Activated CD4-positive, alpha-beta T cell treated with anti-CD3 and anti-CD28 coated beads, Interleukin-2, amount 10 ng/mL, durations not matched to agents 7 days and 5 days (primary cell): ENCODE measurements at regions not wholly inside any gene's neighbourhood (a gene's known extent, or its start where the extent isn't known, plus 50 kb on each side); places are given as distances from the start of the nearest gene placed in this dataset.

Experiments
- CTCF ChIA-PET: fragments of 350-600 bp; sonication (Branson Sonifier 250); formaldehyde crosslinking; loops from one replicate; lab custom pipeline; 2021; ENCODE audit warnings: antibody characterized with exemption; lab: Charles Lee
- POLR2A ChIA-PET: fragments of 350-600 bp; sonication (Branson Sonifier 250); formaldehyde crosslinking; loops from one replicate; lab custom pipeline; 2021; ENCODE audit warnings: antibody characterized with exemption; lab: Charles Lee
- DNase-seq: peaks from one replicate; pipeline ENCODE4 v3.0.0-alpha.2; 2020
- H3K27ac Mint-ChIP-seq: one replicate; pipeline ENCODE4 v1.8.0; 2021; ENCODE audit warnings: mild to moderate bottlenecking, moderate library complexity, mixed read lengths
- H3K27me3 Mint-ChIP-seq: one replicate; pipeline ENCODE4 v1.8.0; 2021; ENCODE audit warnings: mixed read lengths
- H3K36me3 Mint-ChIP-seq: one replicate; pipeline ENCODE4 v1.8.0; 2021; ENCODE audit warnings: low read depth, mixed read lengths
- H3K4me1 Mint-ChIP-seq: one replicate; pipeline ENCODE4 v1.8.0; 2021; ENCODE audit warnings: mixed read lengths
- H3K4me3 Mint-ChIP-seq: one replicate; pipeline ENCODE4 v1.8.0; 2021; ENCODE audit warnings: mild to moderate bottlenecking, moderate library complexity, mixed read lengths
- H3K9me3 Mint-ChIP-seq: one replicate; pipeline ENCODE4 v1.8.0; 2021; ENCODE audit warnings: mixed read lengths

- Mint-ChIP-seq H3K36me3 (no peaks in the 10 kb centered on the region), H3K27me3 (no peaks in the 10 kb centered on the region), H3K4me1 (no peaks in the 10 kb centered on the region), H3K27ac (no peak overlapping the region), H3K4me3 (no peak overlapping the region), H3K9me3 (peaks cover 4% of the 10 kb centered on the region)
- CTCF ChIA-PET, result no interaction called here
- no peak for DNase-seq
- POLR2A ChIA-PET, result interaction anchor here (0.6 kb wide), 1 partner anchor 185 kb away, joined by 3 read pairs; no protein-coding TSS in a partner anchor
Measured at GRCh38 chr16:48013491-48013901, 142.3 kb downstream of the ABCC12 start.

GRCh38 chr16:48011878-48012658 is 143.7 kb downstream of the ABCC12 start:
- H3K4me3 Mint-ChIP-seq, result no peak overlapping the region
- no peak overlapping the region for H3K27ac Mint-ChIP-seq
- no peaks in the 10 kb centered on the region for H3K4me1 Mint-ChIP-seq
- H3K9me3 Mint-ChIP-seq, result peaks cover 5% of the 10 kb centered on the region
- no peaks in the 10 kb centered on the region for H3K36me3 Mint-ChIP-seq
- ChIA-PET CTCF (no interaction called here), POLR2A (no interaction called here)
- H3K27me3 Mint-ChIP-seq, result no peaks in the 10 kb centered on the region
- DNase-seq, result no peak

- no peak overlapping the region for H3K27ac Mint-ChIP-seq
- DNase-seq, result no peak
- no peaks in the 10 kb centered on the region for H3K36me3 Mint-ChIP-seq
- ChIA-PET CTCF (no interaction called here), POLR2A (no interaction called here)
- peaks cover 8% of the 10 kb centered on the region for H3K9me3 Mint-ChIP-seq
- H3K4me3 Mint-ChIP-seq, result no peak overlapping the region
- no peaks in the 10 kb centered on the region for H3K27me3 Mint-ChIP-seq
- H3K4me1 Mint-ChIP-seq, result no peaks in the 10 kb centered on the region
Measured at GRCh38 chr16:48011466-48011865, 144.3 kb downstream of the ABCC12 start.

- no peaks in the 10 kb centered on the region for H3K27me3 Mint-ChIP-seq
- CTCF ChIA-PET, result no interaction called here
- DNase-seq, result no peak
- peaks cover 4% of the 10 kb centered on the region for H3K9me3 Mint-ChIP-seq
- no peaks in the 10 kb centered on the region for H3K36me3 Mint-ChIP-seq
- H3K4me1 Mint-ChIP-seq, result no peaks in the 10 kb centered on the region
- H3K4me3 Mint-ChIP-seq, result no peak overlapping the region
- POLR2A ChIA-PET, result no interaction called here
- H3K27ac Mint-ChIP-seq, result no peak overlapping the region
Measured at GRCh38 chr16:48008011-48008525, 147.7 kb downstream of the ABCC12 start.

- Mint-ChIP-seq H3K36me3 (no peaks in the 10 kb centered on the region), H3K27ac (no peak overlapping the region), H3K9me3 (peaks cover 4% of the 10 kb centered on the region), H3K4me1 (no peaks in the 10 kb centered on the region), H3K4me3 (no peak overlapping the region), H3K27me3 (no peaks in the 10 kb centered on the region)
- POLR2A ChIA-PET, result no interaction called here
- CTCF ChIA-PET, result interaction anchor here (0.6 kb wide), 1 partner anchor 574 kb away, joined by 4 read pairs; no protein-coding TSS in a partner anchor
- no peak for DNase-seq
Measured at GRCh38 chr16:48004141-48004695, 151.6 kb downstream of the ABCC12 start.

- H3K4me3 Mint-ChIP-seq, result no peak overlapping the region
- H3K36me3 Mint-ChIP-seq, result no peaks in the 10 kb centered on the region
- H3K27ac Mint-ChIP-seq, result no peak overlapping the region
- POLR2A ChIA-PET, result no interaction called here
- CTCF ChIA-PET, result no interaction called here
- H3K27me3 Mint-ChIP-seq, result no peaks in the 10 kb centered on the region
- DNase-seq, result no peak
- peaks cover 4% of the 10 kb centered on the region for H3K9me3 Mint-ChIP-seq
- no peaks in the 10 kb centered on the region for H3K4me1 Mint-ChIP-seq
Measured at GRCh38 chr16:48003206-48003907, 152.4 kb downstream of the ABCC12 start.

GRCh38 chr16:48001324-48001895 is 154.4 kb downstream of the ABCC12 start:
- Mint-ChIP-seq H3K36me3 (no peaks in the 10 kb centered on the region), H3K4me3 (no peak overlapping the region), H3K4me1 (no peaks in the 10 kb centered on the region), H3K9me3 (no peaks in the 10 kb centered on the region), H3K27me3 (no peaks in the 10 kb centered on the region), H3K27ac (no peak overlapping the region)
- CTCF ChIA-PET, result no interaction called here
- DNase-seq, result no peak
- POLR2A ChIA-PET, result no interaction called here

- DNase-seq, result no peak
- Mint-ChIP-seq H3K36me3 (no peaks in the 10 kb centered on the region), H3K4me3 (no peak overlapping the region), H3K27ac (no peak overlapping the region), H3K4me1 (no peaks in the 10 kb centered on the region), H3K27me3 (no peaks in the 10 kb centered on the region), H3K9me3 (no peaks in the 10 kb centered on the region)
- ChIA-PET POLR2A (no interaction called here), CTCF (no interaction called here)
Measured at GRCh38 chr16:48000622-48001021, 155.2 kb downstream of the ABCC12 start.

GRCh38 chr16:47999595-47999994 is 156.2 kb downstream of the ABCC12 start:
- POLR2A ChIA-PET, result no interaction called here
- Mint-ChIP-seq H3K4me3 (no peak overlapping the region), H3K27me3 (no peaks in the 10 kb centered on the region), H3K36me3 (no peaks in the 10 kb centered on the region), H3K27ac (no peak overlapping the region), H3K9me3 (no peaks in the 10 kb centered on the region), H3K4me1 (no peaks in the 10 kb centered on the region)
- CTCF ChIA-PET, result no interaction called here
- no peak for DNase-seq

GRCh38 chr16:47995354-47995753 is 160.4 kb downstream of the ABCC12 start:
- H3K4me1 Mint-ChIP-seq, result no peaks in the 10 kb centered on the region

GRCh38 chr16:47991491-47991890 is 164.3 kb downstream of the ABCC12 start:
- no peak overlapping the region for H3K4me3 Mint-ChIP-seq
- no peaks in the 10 kb centered on the region for H3K27me3 Mint-ChIP-seq
- H3K36me3 Mint-ChIP-seq, result no peaks in the 10 kb centered on the region
- no peaks in the 10 kb centered on the region for H3K4me1 Mint-ChIP-seq
- ChIA-PET POLR2A (interaction anchor here (0.6 kb wide), 1 partner anchor 88 kb away, joined by 4 read pairs; no protein-coding TSS in a partner anchor), CTCF (no interaction called here)
- H3K27ac Mint-ChIP-seq, result no peak overlapping the region
- DNase-seq, result no peak
- no peaks in the 10 kb centered on the region for H3K9me3 Mint-ChIP-seq

More at GRCh38 chr16:47995354-47995753, 160.4 kb downstream of the ABCC12 start:
- ChIA-PET POLR2A (no interaction called here), CTCF (no interaction called here)
- Mint-ChIP-seq H3K9me3 (no peaks in the 10 kb centered on the region), H3K27me3 (no peaks in the 10 kb centered on the region), H3K27ac (no peak overlapping the region), H3K4me3 (no peak overlapping the region), H3K36me3 (no peaks in the 10 kb centered on the region)
- no peak for DNase-seq

- Mint-ChIP-seq H3K4me1 (no peaks in the 10 kb centered on the region), H3K27ac (no peak overlapping the region), H3K4me3 (no peak overlapping the region), H3K9me3 (no peaks in the 10 kb centered on the region), H3K36me3 (no peaks in the 10 kb centered on the region), H3K27me3 (no peaks in the 10 kb centered on the region)
- ChIA-PET CTCF (no interaction called here), POLR2A (no interaction called here)
- no peak for DNase-seq
Measured at GRCh38 chr16:47990676-47991075, 165.1 kb downstream of the ABCC12 start.

- Mint-ChIP-seq H3K27ac (no peak overlapping the region), H3K36me3 (no peaks in the 10 kb centered on the region), H3K27me3 (no peaks in the 10 kb centered on the region), H3K4me3 (no peak overlapping the region), H3K9me3 (no peaks in the 10 kb centered on the region), H3K4me1 (no peaks in the 10 kb centered on the region)
- POLR2A ChIA-PET, result no interaction called here
- CTCF ChIA-PET, result no interaction called here
- DNase-seq, result no peak
Measured at GRCh38 chr16:47987136-47987535, 168.7 kb downstream of the ABCC12 start.
